ENCODE measurements at regions not wholly inside any gene's neighbourhood (a gene's known extent, or its start where the extent isn't known, plus 50 kb on each side); places are given as distances from the start of the nearest gene placed in this dataset.

- no peak for TF ChIP-seq CSDC2 (CRISPR knock-in tag; IDR thresholded peaks at IDR 0.05)
- no peak for TF ChIP-seq ZNF70 (CRISPR knock-in tag; IDR thresholded peaks at IDR 0.05)
- no peak for TF ChIP-seq PPARA (CRISPR knock-in tag; IDR thresholded peaks at IDR 0.05; ENCODE audit: borderline replicate concordance)
- TF ChIP-seq CSRNP3 (CRISPR knock-in tag; IDR thresholded peaks at IDR 0.05), result no peak
- no peak for TF ChIP-seq PATZ1 (CRISPR knock-in tag; IDR thresholded peaks at IDR 0.05; ENCODE audit: borderline replicate concordance)
- no peak for TF ChIP-seq ZFP3 (CRISPR knock-in tag; IDR thresholded peaks at IDR 0.05)
- no peak for TF ChIP-seq TCF4 (CRISPR knock-in tag; IDR thresholded peaks at IDR 0.05; ENCODE audit: borderline replicate concordance)
- no peak for TF ChIP-seq ZFP30 (CRISPR knock-in tag; IDR thresholded peaks at IDR 0.05)
- TF ChIP-seq ARNTL (CRISPR knock-in tag; IDR thresholded peaks at IDR 0.05; ENCODE audit: borderline replicate concordance, low read depth), result no peak
- TF ChIP-seq ZC3H10 (CRISPR knock-in tag; IDR thresholded peaks at IDR 0.05), result no peak
Observed at GRCh38 chr4:34419871-34420270, 1824.4 kb downstream of the ARAP2 start.

Measured in SK-N-SH treated with all-trans-retinoic acid at 6 μM for 48 hours (cell line).